Epithelial cell of proximal tubule (primary cell): ENCODE measurements at regions not wholly inside any gene's neighbourhood (a gene's known extent, or its start where the extent isn't known, plus 50 kb on each side); places are given as distances from the start of the nearest gene placed in this dataset.

Experiments used
- DNase-seq: peaks from one replicate; pipeline ENCODE4 v3.0.0-alpha.2; 2011; ENCODE audit warnings: low read depth
- H3K4me3 ChIP-seq: 2 replicates; pipeline ENCODE4 v1.5.1; 2011; ENCODE audit warnings: low read depth, mild to moderate bottlenecking, low read length
- TF ChIP-seq, protein P1 (sequence below): conservative IDR thresholded peaks from 2 replicates; pipeline ENCODE4 v1.5.1; 2012; ENCODE audit warnings: low read depth, mild to moderate bottlenecking, low read length

GRCh38 chr2:181124497-181124896, 144.1 kb downstream of the UBE2E3 start:
- DNase-seq: no peak
- H3K4me3 ChIP-seq: no peak overlapping the region
- TF ChIP-seq, protein P1, sequence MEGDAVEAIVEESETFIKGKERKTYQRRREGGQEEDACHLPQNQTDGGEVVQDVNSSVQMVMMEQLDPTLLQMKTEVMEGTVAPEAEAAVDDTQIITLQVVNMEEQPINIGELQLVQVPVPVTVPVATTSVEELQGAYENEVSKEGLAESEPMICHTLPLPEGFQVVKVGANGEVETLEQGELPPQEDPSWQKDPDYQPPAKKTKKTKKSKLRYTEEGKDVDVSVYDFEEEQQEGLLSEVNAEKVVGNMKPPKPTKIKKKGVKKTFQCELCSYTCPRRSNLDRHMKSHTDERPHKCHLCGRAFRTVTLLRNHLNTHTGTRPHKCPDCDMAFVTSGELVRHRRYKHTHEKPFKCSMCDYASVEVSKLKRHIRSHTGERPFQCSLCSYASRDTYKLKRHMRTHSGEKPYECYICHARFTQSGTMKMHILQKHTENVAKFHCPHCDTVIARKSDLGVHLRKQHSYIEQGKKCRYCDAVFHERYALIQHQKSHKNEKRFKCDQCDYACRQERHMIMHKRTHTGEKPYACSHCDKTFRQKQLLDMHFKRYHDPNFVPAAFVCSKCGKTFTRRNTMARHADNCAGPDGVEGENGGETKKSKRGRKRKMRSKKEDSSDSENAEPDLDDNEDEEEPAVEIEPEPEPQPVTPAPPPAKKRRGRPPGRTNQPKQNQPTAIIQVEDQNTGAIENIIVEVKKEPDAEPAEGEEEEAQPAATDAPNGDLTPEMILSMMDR: no peak

GRCh38 chr2:181125359-181125758, 145.0 kb downstream of the UBE2E3 start:
- no peak for DNase-seq
- no peak overlapping the region for H3K4me3 ChIP-seq
- TF ChIP-seq, protein P1: no peak

DNA sequence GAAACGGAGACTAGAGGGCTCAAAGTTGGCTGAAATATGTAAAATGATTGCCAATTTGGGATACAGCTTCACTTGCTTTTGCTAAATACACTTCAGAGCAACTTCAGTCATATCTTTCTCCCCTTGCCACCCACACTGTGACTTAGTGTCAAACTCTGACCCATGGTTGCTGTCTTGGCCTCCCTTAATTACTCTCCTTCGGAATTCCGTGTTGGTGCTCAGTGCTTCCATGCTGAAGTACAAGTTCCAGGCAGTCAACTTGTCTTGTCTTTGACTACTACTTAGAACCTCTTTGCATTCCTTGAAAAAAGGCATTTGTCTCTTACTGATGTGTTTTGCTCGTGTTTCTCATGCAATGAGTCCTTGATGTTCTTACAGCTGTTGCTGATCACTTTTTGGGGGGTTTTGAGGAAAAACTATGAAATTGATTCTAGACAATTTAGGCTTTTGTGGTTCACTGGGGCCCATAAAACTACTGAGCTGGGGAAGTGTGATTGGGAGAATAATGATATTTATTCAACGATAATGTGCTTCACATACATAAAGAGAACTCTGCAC, 146.0 kb downstream of the UBE2E3 start:
- no peak overlapping the region for H3K4me3 ChIP-seq
- no peak for DNase-seq
- TF ChIP-seq, protein P1: no peak

DNA sequence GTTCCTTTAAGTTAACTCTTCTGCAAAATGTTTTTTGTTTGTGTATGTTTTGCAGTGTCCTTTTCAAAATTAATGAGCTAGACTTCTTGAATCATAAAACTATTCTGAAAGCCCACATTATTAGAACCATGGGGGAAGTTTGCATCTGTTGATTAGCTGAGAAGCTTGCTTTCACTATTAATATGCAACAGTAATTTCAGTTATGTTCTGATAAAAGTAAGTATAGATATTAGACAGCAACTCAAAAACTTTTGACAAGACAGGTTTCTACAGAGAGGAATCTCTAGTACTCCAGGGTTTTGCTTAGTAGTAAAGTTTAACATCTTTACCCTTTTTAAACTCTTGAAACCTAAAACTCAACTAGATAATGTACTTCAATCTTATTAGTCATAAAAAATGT, 147.8 kb downstream of the UBE2E3 start:
- no peak overlapping the region for H3K4me3 ChIP-seq
- TF ChIP-seq, protein P1: no peak
- DNase-seq: no peak

DNA sequence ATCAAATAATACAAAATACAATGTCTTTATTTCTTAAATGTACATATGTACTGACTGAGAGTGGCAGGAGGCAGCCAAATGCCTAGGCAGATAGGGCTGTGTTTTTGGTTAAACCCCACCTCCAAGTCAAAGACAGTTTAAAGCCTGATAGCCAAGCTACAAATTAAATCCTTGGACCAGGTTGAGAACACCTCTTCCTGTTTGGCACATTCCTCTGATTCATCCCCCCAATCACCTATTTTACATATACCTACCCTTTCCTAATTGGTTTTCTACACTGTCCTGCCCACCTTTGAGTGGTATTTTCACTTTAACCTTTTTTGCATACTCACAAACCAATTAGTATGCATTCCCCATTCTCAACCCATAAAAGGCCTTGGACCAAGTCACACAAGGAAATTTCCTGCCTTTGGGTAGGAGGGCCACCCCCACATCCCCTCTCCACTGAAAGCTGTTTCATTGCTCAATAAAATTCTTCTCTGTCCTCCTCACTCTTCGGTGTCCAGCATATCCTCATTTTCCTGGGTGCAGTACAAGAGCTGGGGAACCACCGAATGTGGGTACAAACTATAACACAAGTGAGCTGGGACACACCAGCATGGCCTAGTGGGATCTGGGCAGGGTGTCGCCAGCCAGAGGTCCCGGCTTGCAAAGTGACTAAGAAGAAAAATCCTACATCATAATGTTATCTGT, 149.1 kb downstream of the UBE2E3 start:
- TF ChIP-seq, protein P1: no peak
- DNase-seq: no peak
- H3K4me3 ChIP-seq: no peak overlapping the region

DNA sequence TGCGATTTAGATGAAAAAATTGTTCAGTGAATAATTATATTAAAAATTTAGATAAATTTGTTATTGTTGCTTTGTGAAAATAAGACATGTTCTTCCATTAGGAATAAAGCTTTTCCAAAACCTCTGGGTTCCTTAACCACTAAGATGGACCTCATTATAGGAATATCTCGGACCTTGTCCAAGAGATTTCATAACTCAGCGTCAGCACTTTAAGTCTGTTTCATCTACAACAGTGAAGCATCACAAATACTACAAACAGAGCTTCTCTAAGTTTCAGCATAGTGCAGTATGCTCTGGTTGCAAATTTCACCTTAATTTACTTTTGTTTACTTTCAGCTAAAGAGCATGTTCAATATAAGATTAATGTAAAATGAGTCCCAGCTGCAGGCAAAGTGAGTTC, 150.3 kb downstream of the UBE2E3 start:
- H3K4me3 ChIP-seq: no peak overlapping the region
- TF ChIP-seq, protein P1: no peak
- DNase-seq: no peak

- TF ChIP-seq, protein P1: no peak
- H3K4me3 ChIP-seq: no peak overlapping the region
- no peak for DNase-seq
Measured at GRCh38 chr2:181131584-181131983, 151.2 kb downstream of the UBE2E3 start.
